Tongue (tissue), 1 donor: ENCODE measurements at regions not wholly inside any gene's neighbourhood (a gene's known extent, or its start where the extent isn't known, plus 50 kb on each side); places are given as distances from the start of the nearest gene placed in this dataset.

Experiments
- DNase-seq: peaks from one replicate; pipeline ENCODE4 v3.0.0-alpha.2; 2015

GRCh38 chr5:98066910-98067309 is 706.6 kb upstream of the RGMB start:
- DNase-seq: no peak

GRCh38 chr5:98069876-98070512 is 703.5 kb upstream of the RGMB start:
- no peak for DNase-seq

- no peak for DNase-seq
These were observed 700.5 kb upstream of the RGMB start for GRCh38 chr5:98072921-98073320.

- no peak for DNase-seq
These were observed 697.0 kb upstream of the RGMB start for GRCh38 chr5:98076501-98076900.

- DNase-seq: no peak
These were observed 687.9 kb upstream of the RGMB start for GRCh38 chr5:98085593-98085992.

- DNase-seq: no peak
These were observed 678.4 kb upstream of the RGMB start for GRCh38 chr5:98095072-98095471.

- DNase-seq: no peak
These were observed 677.3 kb upstream of the RGMB start for GRCh38 chr5:98096155-98096554.

- DNase-seq: no peak
These were observed 673.9 kb upstream of the RGMB start for GRCh38 chr5:98099448-98100105.

- no peak for DNase-seq
These were observed 672.3 kb upstream of the RGMB start for GRCh38 chr5:98101131-98101530.

GRCh38 chr5:98102936-98103335 is 670.5 kb upstream of the RGMB start:
- DNase-seq: no peak

GRCh38 chr5:98103807-98104206 is 669.7 kb upstream of the RGMB start:
- DNase-seq: peak; percentile 47

- DNase-seq: no peak
These were observed 668.8 kb upstream of the RGMB start for GRCh38 chr5:98104454-98105188.

GRCh38 chr5:98105681-98106080 is 667.8 kb upstream of the RGMB start:
- no peak for DNase-seq

- peak; percentile 76 for DNase-seq
These were observed 667.1 kb upstream of the RGMB start for GRCh38 chr5:98106116-98107031.

GRCh38 chr5:98108497-98108896 is 665.0 kb upstream of the RGMB start:
- DNase-seq: no peak

- no peak for DNase-seq
These were observed 663.9 kb upstream of the RGMB start for GRCh38 chr5:98109561-98110006.

- DNase-seq: peak; percentile 73
These were observed 663.2 kb upstream of the RGMB start for GRCh38 chr5:98110282-98110691.

GRCh38 chr5:98110791-98111190 is 662.7 kb upstream of the RGMB start:
- no peak for DNase-seq

GRCh38 chr5:98111686-98112085 is 661.8 kb upstream of the RGMB start:
- no peak for DNase-seq

- DNase-seq: no peak
These were observed 652.2 kb upstream of the RGMB start for GRCh38 chr5:98121036-98121936.

GRCh38 chr5:98128271-98128670 is 645.2 kb upstream of the RGMB start:
- DNase-seq: no peak
